K562 (cell line): ENCODE measurements at regions not wholly inside any gene's neighbourhood (a gene's known extent, or its start where the extent isn't known, plus 50 kb on each side); places are given as distances from the start of the nearest gene placed in this dataset.

ENCODE experiments used
- ARID2 ChIP-seq: fragments of 450-650 bp; IDR thresholded peaks from 2 replicates; pipeline ENCODE4 v1.6.1; 2017; ENCODE audit warnings: antibody characterized with exemption, mild to moderate bottlenecking
- CBFA2T2 ChIP-seq: fragments of 450-650 bp; conservative IDR thresholded peaks from 2 replicates; pipeline ENCODE4 v1.6.1; 2017; ENCODE audit warnings: mild to moderate bottlenecking
- CCAR2 ChIP-seq: fragments of 200-400 bp; formaldehyde crosslinking; IDR thresholded peaks from 2 replicates; pipeline ENCODE4 v1.6.1; 2017; ENCODE audit warnings: mild to moderate bottlenecking, low read depth, low read length
- CCNT2 ChIP-seq: IDR thresholded peaks from 2 replicates; pipeline ENCODE4 v1.6.1; 2011; ENCODE audit warnings: borderline replicate concordance, low read depth, mild to moderate bottlenecking, moderate library complexity, mixed read lengths, low read length; ENCODE audit not compliant: insufficient read length; ENCODE audit errors: extremely low read depth
- CXXC5 ChIP-seq: fragments of 250-450 bp; sonication (Bioruptor Pico); IDR thresholded peaks from 2 replicates; pipeline ENCODE4 v1.8.0; 2022; ENCODE audit warnings: inconsistent platforms, mild to moderate bottlenecking, moderate library complexity
- ESRRB ChIP-seq: fragments of 250-450 bp; sonication (Bioruptor Pico); IDR thresholded peaks from 2 replicates; pipeline ENCODE4 v1.5.0; 2020; ENCODE audit warnings: mild to moderate bottlenecking, moderate library complexity, borderline replicate concordance
- FOSL1 ChIP-seq: fragments of 200-800 bp; sonication (Bioruptor generic); conservative IDR thresholded peaks from 2 replicates; pipeline ENCODE4 v1.6.1; 2016; ENCODE audit warnings: missing genetic modification characterization, missing compliant biosample characterization
- FOXM1 ChIP-seq, 2 experiments: fragments of 450-650 bp in 1 of 2; sonication (generic) in 1 of 2; formaldehyde crosslinking in 1 of 2; IDR thresholded peaks; 2 replicates each; pipeline versions ENCODE4 v1.6.1 to v1.9.0; 2017 to 2022; ENCODE audit warnings: low read depth in 2 of 2, mild to moderate bottlenecking in 2 of 2, missing genetic modification reagents in 1 of 2, moderate library complexity in 1 of 2
- GTF3C2 ChIP-seq: IDR thresholded peaks from 3 replicates; pipeline ENCODE4 v1.6.1; 2011; ENCODE audit warnings: borderline replicate concordance, mild to moderate bottlenecking, moderate library complexity; ENCODE audit not compliant: insufficient read length; ENCODE audit errors: extremely low read depth
- KDM1A ChIP-seq, 2 experiments: fragments of 450-650 bp; IDR thresholded peaks; 2 replicates each; pipeline ENCODE4 v1.6.1; 2016; ENCODE audit warnings: mild to moderate bottlenecking in 2 of 2
- LARP7 ChIP-seq: fragments of 450-650 bp; IDR thresholded peaks from 2 replicates; pipeline ENCODE4 v1.6.1; 2016
- NCOA6 ChIP-seq: fragments of 450-650 bp; IDR thresholded peaks from 2 replicates; pipeline ENCODE4 v1.6.1; 2017; ENCODE audit warnings: mild to moderate bottlenecking
- NR2C2 ChIP-seq, 2 experiments: fragments of 200-800 bp in 1 of 2; sonication (Bioruptor generic) in 1 of 2; sonication (generic) in 1 of 2; formaldehyde crosslinking in 1 of 2; IDR thresholded peaks; 2 replicates each; pipeline versions ENCODE4 v1.6.1 to v1.8.0; 2016 to 2022; ENCODE audit warnings: mild to moderate bottlenecking in 1 of 2, missing compliant biosample characterization in 1 of 2, missing genetic modification characterization in 1 of 2, missing genetic modification reagents in 1 of 2
- POLR3A ChIP-seq: IDR thresholded peaks from 2 replicates; pipeline ENCODE4 v1.6.1; 2011; ENCODE audit warnings: borderline replicate concordance, mild to moderate bottlenecking, moderate library complexity; ENCODE audit not compliant: insufficient read length, insufficient read depth; ENCODE audit errors: extremely low read depth
- RBFOX2 ChIP-seq: fragments of 200-400 bp; formaldehyde crosslinking; IDR thresholded peaks from 2 replicates; pipeline ENCODE4 v1.6.1; 2017; ENCODE audit warnings: low read depth, mild to moderate bottlenecking, low read length, moderate library complexity
- TEAD1 ChIP-seq, 2 experiments: fragments of 450-650 bp in 1 of 2; sonication (generic) in 1 of 2; formaldehyde crosslinking; IDR thresholded peaks; 2 replicates each; pipeline versions ENCODE4 v1.4.0 to v1.8.0; 2020 to 2022; ENCODE audit warnings: mild to moderate bottlenecking in 2 of 2, missing genetic modification reagents in 1 of 2
- XRCC3 ChIP-seq: fragments of 450-650 bp; IDR thresholded peaks from 2 replicates; pipeline ENCODE4 v1.6.1; 2017; ENCODE audit warnings: mild to moderate bottlenecking, moderate library complexity
- ZC3H4 ChIP-seq: sonication (generic); formaldehyde crosslinking; IDR thresholded peaks from 2 replicates; pipeline ENCODE4 v1.9.0; 2021; ENCODE audit warnings: missing genetic modification reagents, borderline replicate concordance
- ZNF316 ChIP-seq: fragments of 450-650 bp; IDR thresholded peaks from 2 replicates; pipeline ENCODE4 v1.6.1; 2016
- ZNF449 ChIP-seq: fragments of 250-450 bp; sonication (Bioruptor Pico); IDR thresholded peaks from 2 replicates; pipeline ENCODE4 v1.8.0; 2022; ENCODE audit warnings: moderate library complexity, mild to moderate bottlenecking, inconsistent platforms
- ZNF561 ChIP-seq: fragments of 450-650 bp; formaldehyde crosslinking; conservative IDR thresholded peaks from 2 replicates; pipeline ENCODE4 v1.4.0; 2020; ENCODE audit warnings: mild to moderate bottlenecking, moderate library complexity
- ZNF57 ChIP-seq: fragments of 450-650 bp; formaldehyde crosslinking; IDR thresholded peaks from 2 replicates; pipeline ENCODE4 v1.4.0; 2020; ENCODE audit warnings: mild to moderate bottlenecking, moderate library complexity
- ZNF76 ChIP-seq: fragments of 250-450 bp; sonication (Bioruptor Pico); IDR thresholded peaks from 2 replicates; pipeline ENCODE4 v1.4.0; 2020; ENCODE audit warnings: mild to moderate bottlenecking, moderate library complexity, borderline replicate concordance
- ZNF79 ChIP-seq: fragments of 250-450 bp; sonication (Bioruptor Pico); IDR thresholded peaks from 2 replicates; pipeline ENCODE4 v1.4.0; 2020; ENCODE audit warnings: low read depth, mild to moderate bottlenecking, moderate library complexity

GRCh38 chr1:184843732-184844495 lies 89.3 kb upstream of the EDEM3 start (continued):
- TF ChIP-seq ZNF449 (CRISPR knock-in tag) (no peak), ZNF57 (no peak), ARID2 (no peak), KDM1A (IDR thresholded peaks at IDR 0.05) (0 out of 4 replicates have a peak, but pooled peaks of 1 of the 2 experiments have one; percentile 12), FOXM1 (IDR thresholded peaks at IDR 0.05; ENCODE audit: low read depth) (no peak), FOXM1 (CRISPR knock-in tag; IDR thresholded peaks at IDR 0.05; ENCODE audit: low read depth) (no peak), ZNF316 (no peak), ZC3H4 (CRISPR knock-in tag) (no peak), ZNF76 (CRISPR knock-in tag) (no peak), NR2C2 (CRISPR knock-in tag; IDR thresholded peaks at IDR 0.05) (no peak), NR2C2 (tag; IDR thresholded peaks at IDR 0.05) (no peak), FOSL1 (tag) (no peak), TEAD1 (CRISPR knock-in tag; IDR thresholded peaks at IDR 0.05) (no peak), NCOA6 (no peak), LARP7 (no peak), CCNT2 (no peak), GTF3C2 (no peak), CXXC5 (CRISPR knock-in tag) (no peak), POLR3A (no peak), ESRRB (no peak), CBFA2T2 (peak; percentile 25; the same call in 1 of the 2 replicates), XRCC3 (no peak), CCAR2 (no peak), ZNF561 (CRISPR knock-in tag) (no peak), ZNF79 (CRISPR knock-in tag) (no peak), RBFOX2 (no peak)
